ENCODE measurements at regions not wholly inside any gene's neighbourhood (a gene's known extent, or its start where the extent isn't known, plus 50 kb on each side); places are given as distances from the start of the nearest gene placed in this dataset.

GRCh38 chr11:109221190-109221589 is 200.8 kb upstream of the C11orf87 start:
- Histone ChIP-seq H3K27ac (ENCODE audit: low read depth in 1 of 2, low read length in 2 of 2) (no peak overlapping the region), H3K4me1 (ENCODE audit: insufficient read depth, low read length) (no peaks in the 10 kb centered on the region), H3K9me3 (ENCODE audit: control insufficient read depth in 1 of 2, insufficient read depth in 1 of 2, low read length in 2 of 2) (peaks cover 0 to 5% of the 10 kb centered on the region in 2 experiments), H3K4me3 (ENCODE audit: low read length) (no peak overlapping the region), H3K27me3 (ENCODE audit: control insufficient read depth in 1 of 2, insufficient read depth in 2 of 2, low read length in 2 of 2) (no peaks in the 10 kb centered on the region), H3K36me3 (ENCODE audit: insufficient read depth, low read length) (no peaks in the 10 kb centered on the region)
- TF ChIP-seq CTCF (IDR thresholded peaks at IDR 0.05), result no peak
- Mint-ChIP-seq H3K36me3 (ENCODE audit: low read depth) (no peaks in the 10 kb centered on the region), H3K4me3 (no peak overlapping the region), H3K9me3 (peaks cover 10% of the 10 kb centered on the region), H3K27ac (no peak overlapping the region), H3K4me1 (ENCODE audit: low read depth) (no peaks in the 10 kb centered on the region), H3K27me3 (no peaks in the 10 kb centered on the region)
- DNase-seq (no peak), ATAC-seq (ENCODE audit: poor library complexity) (no peak)
- POLR2A ChIA-PET, result no interaction called here
- CTCF ChIA-PET, result no interaction called here
- intact Hi-C loops (cut with DNase I, micrococcal nuclease), result no loop called here

GRCh38 chr11:109222761-109223160 is 199.2 kb upstream of the C11orf87 start:
- Mint-ChIP-seq H3K4me3 (no peak overlapping the region), H3K27ac (no peak overlapping the region), H3K9me3 (peaks cover 9% of the 10 kb centered on the region), H3K27me3 (no peaks in the 10 kb centered on the region), H3K4me1 (ENCODE audit: low read depth) (no peaks in the 10 kb centered on the region), H3K36me3 (ENCODE audit: low read depth) (no peaks in the 10 kb centered on the region)
- Histone ChIP-seq H3K4me3 (ENCODE audit: low read length) (no peak overlapping the region), H3K4me1 (ENCODE audit: insufficient read depth, low read length) (no peaks in the 10 kb centered on the region), H3K27me3 (ENCODE audit: control insufficient read depth in 1 of 2, insufficient read depth in 2 of 2, low read length in 2 of 2) (no peaks in the 10 kb centered on the region), H3K36me3 (ENCODE audit: insufficient read depth, low read length) (no peaks in the 10 kb centered on the region), H3K9me3 (ENCODE audit: control insufficient read depth in 1 of 2, insufficient read depth in 1 of 2, low read length in 2 of 2) (peaks cover 0 to 5% of the 10 kb centered on the region in 2 experiments), H3K27ac (ENCODE audit: low read depth in 1 of 2, low read length in 2 of 2) (no peak overlapping the region)
- intact Hi-C loops (cut with DNase I, micrococcal nuclease), result no loop called here
- DNase-seq (no peak), ATAC-seq (ENCODE audit: poor library complexity) (no peak)
- POLR2A ChIA-PET, result no interaction called here
- no peak for TF ChIP-seq CTCF (IDR thresholded peaks at IDR 0.05)
- CTCF ChIA-PET, result no interaction called here

- ChIA-PET CTCF (no interaction called here), POLR2A (no interaction called here)
- Histone ChIP-seq H3K36me3 (ENCODE audit: insufficient read depth, low read length) (no peaks in the 10 kb centered on the region), H3K4me1 (ENCODE audit: insufficient read depth, low read length) (no peaks in the 10 kb centered on the region), H3K27ac (ENCODE audit: low read depth in 1 of 2, low read length in 2 of 2) (no peak overlapping the region), H3K4me3 (ENCODE audit: low read length) (no peak overlapping the region), H3K9me3 (ENCODE audit: control insufficient read depth in 1 of 2, insufficient read depth in 1 of 2, low read length in 2 of 2) (peaks cover 0 to 5% of the 10 kb centered on the region in 2 experiments), H3K27me3 (ENCODE audit: control insufficient read depth in 1 of 2, insufficient read depth in 2 of 2, low read length in 2 of 2) (no peaks in the 10 kb centered on the region)
- Mint-ChIP-seq H3K36me3 (ENCODE audit: low read depth) (no peaks in the 10 kb centered on the region), H3K4me3 (no peak overlapping the region), H3K27me3 (no peaks in the 10 kb centered on the region), H3K4me1 (ENCODE audit: low read depth) (no peaks in the 10 kb centered on the region), H3K9me3 (peaks cover 9% of the 10 kb centered on the region), H3K27ac (no peak overlapping the region)
- DNase-seq, result no peak
- no peak for TF ChIP-seq CTCF (IDR thresholded peaks at IDR 0.05)
- intact Hi-C loops (cut with DNase I, micrococcal nuclease), result no loop called here
- no peak for ATAC-seq (ENCODE audit: poor library complexity)
These were observed 198.5 kb upstream of the C11orf87 start for GRCh38 chr11:109223451-109223850.

Measured in CD4-positive, alpha-beta T cell (primary cell).